HCT116 (cell line): ENCODE measurements at regions not wholly inside any gene's neighbourhood (a gene's known extent, or its start where the extent isn't known, plus 50 kb on each side); places are given as distances from the start of the nearest gene placed in this dataset.

Source experiments
- ATAC-seq: fragments of 200-7000 bp; cut with Tn5 transposase; 2 replicates; pipeline ENCODE4 v1.9.1; 2020; ENCODE audit warnings: mild to moderate bottlenecking, moderate library complexity
- BruUV-seq: library from RNA; stranded (reverse); fragments of 400-500 nt; replicated peaks from 2 replicates; lab custom pipeline; 2021; lab: Mats Ljungman, UMichigan
- CTCF ChIA-PET: fragments of 300-600 bp; sonication (Branson Sonifier 250); formaldehyde crosslinking; loops from one replicate; lab custom pipeline; 2021; ENCODE audit warnings: antibody characterized with exemption; lab: Charles Lee
- POLR2A ChIA-PET: fragments of 300-600, 350-600 bp; sonication (Branson Sonifier 250); formaldehyde crosslinking; loops from one replicate; lab custom pipeline; 2021; ENCODE audit warnings: antibody characterized with exemption; lab: Charles Lee
- RAD21 ChIA-PET, 2 experiments: fragments of 300-600 bp; sonication (Branson Sonifier 250); formaldehyde crosslinking; loops; one replicate each; lab custom pipeline; 2023; ENCODE audit warnings: low total read pairs in 2 of 2; ENCODE audit not compliant: uncharacterized antibody in 2 of 2, unreplicated experiment in 2 of 2, low non-redundant PET in 1 of 2; lab: Charles Lee
- DNase-seq: peaks from one replicate; pipeline ENCODE4 v3.0.0-alpha.2; 2010; ENCODE audit warnings: low read depth, low spot score
- H2AFZ ChIP-seq: fragments of 200-600 bp; shearing (Covaris generic), sonication (generic); 2 replicates; pipeline ENCODE4 v1.6.1; 2017; ENCODE audit warnings: low read depth, mixed run types, mixed read lengths, antibody characterized with exemption, low read length; ENCODE audit not compliant: poor library complexity, severe bottlenecking
- H3K27ac ChIP-seq: 2 replicates; pipeline ENCODE4 v1.5.1; 2012; ENCODE audit warnings: low read depth, low read length
- H3K27me3 ChIP-seq: fragments of 200-600 bp; sonication (generic); 2 replicates; pipeline ENCODE4 v1.6.1; 2016; ENCODE audit warnings: mixed run types, low read length, mixed read lengths; ENCODE audit not compliant: insufficient read depth
- H3K36me3 ChIP-seq, 2 experiments: fragments of 200-500 bp in 1 of 2; fragments of 200-600 bp in 1 of 2; sonication (Bioruptor generic) in 1 of 2; sonication (generic) in 1 of 2; 2 replicates each; pipeline versions ENCODE4 v1.5.1 to v1.6.1; 2014 to 2016; ENCODE audit warnings: low read length in 2 of 2, inconsistent platforms in 1 of 2, mixed read lengths in 1 of 2, mixed run types in 1 of 2; ENCODE audit not compliant: insufficient read depth in 2 of 2, control insufficient read depth in 1 of 2
- H3K4me1 ChIP-seq, 2 experiments: fragments of 200-600 bp in 1 of 2; sonication (generic) in 1 of 2; 2 replicates each; pipeline versions ENCODE4 v1.5.1 to v1.6.1; 2012 to 2017; ENCODE audit warnings: low read length in 2 of 2, inconsistent platforms in 1 of 2, mild to moderate bottlenecking in 1 of 2, mixed read lengths in 1 of 2, mixed run types in 1 of 2, moderate library complexity in 1 of 2; ENCODE audit not compliant: insufficient read depth in 2 of 2, control insufficient read depth in 1 of 2
- H3K4me2 ChIP-seq: fragments of 200-600 bp; sonication (generic); 2 replicates; pipeline ENCODE4 v1.6.1; 2017; ENCODE audit warnings: mixed run types, low read length, mixed read lengths
- H3K4me3 ChIP-seq, 2 experiments: fragments of 200-600 bp in 1 of 2; sonication (generic) in 1 of 2; replicated peaks in 1 of 2; 2 replicates each; pipeline ENCODE4 v1.5.1; 2011 to 2016; ENCODE audit warnings: low read length in 2 of 2, control low read depth in 1 of 2, low read depth in 1 of 2, mild to moderate bottlenecking in 1 of 2, mixed read lengths in 1 of 2, mixed run types in 1 of 2
- H3K79me2 ChIP-seq: fragments of 200-600 bp; sonication (generic); 2 replicates; pipeline ENCODE4 v1.6.1; 2017; ENCODE audit warnings: mild to moderate bottlenecking, mixed run types, low read length, moderate library complexity, mixed read lengths; ENCODE audit not compliant: insufficient read depth
- H3K9ac ChIP-seq: fragments of 200-600 bp; sonication (generic); 2 replicates; pipeline ENCODE4 v1.6.1; 2016; ENCODE audit warnings: low read length, mixed read lengths
- H3K9me2 ChIP-seq: fragments of 200-600 bp; sonication (generic), shearing (Covaris generic); 2 replicates; pipeline ENCODE4 v1.6.1; 2017; ENCODE audit warnings: mixed run types, mild to moderate bottlenecking, moderate library complexity; ENCODE audit not compliant: insufficient read depth
- H3K9me3 ChIP-seq, 2 experiments: fragments of 200-500 bp in 1 of 2; fragments of 200-600 bp in 1 of 2; sonication (Bioruptor generic) in 1 of 2; sonication (generic) in 1 of 2; 2 replicates each; pipeline ENCODE4 v1.6.1; 2014 to 2017; ENCODE audit warnings: low read length in 2 of 2, mixed read lengths in 2 of 2, inconsistent platforms in 1 of 2, low read depth in 1 of 2, mild to moderate bottlenecking in 1 of 2, mixed run types in 1 of 2, moderate library complexity in 1 of 2; ENCODE audit not compliant: control insufficient read depth in 1 of 2, insufficient read depth in 1 of 2
- H4K20me1 ChIP-seq: fragments of 200-600 bp; sonication (generic), shearing (Covaris generic); 2 replicates; pipeline ENCODE4 v1.6.1; 2017; ENCODE audit warnings: mixed run types, mild to moderate bottlenecking, moderate library complexity; ENCODE audit not compliant: insufficient read depth
- CBX3 ChIP-seq: IDR thresholded peaks from 2 replicates; pipeline ENCODE4 v1.6.1; 2012; ENCODE audit warnings: low read depth
- EGR1 ChIP-seq: IDR thresholded peaks from 2 replicates; pipeline ENCODE4 v1.6.1; 2012; ENCODE audit warnings: low read depth
- EZH2 ChIP-seq: fragments of 200-600 bp; sonication (generic); IDR thresholded peaks from 2 replicates; pipeline ENCODE4 v1.6.1; 2017; ENCODE audit warnings: antibody characterized with exemption, mixed run types
- EZH2phosphoT487 ChIP-seq: fragments of 200-600 bp; IDR thresholded peaks from 2 replicates; pipeline ENCODE4 v1.6.1; 2018; ENCODE audit warnings: antibody characterized with exemption, borderline replicate concordance
- JUND ChIP-seq: IDR thresholded peaks from 2 replicates; pipeline ENCODE4 v1.6.1; 2012
- POLR2A ChIP-seq: IDR thresholded peaks from 2 replicates; pipeline ENCODE4 v1.7.0; 2011; ENCODE audit warnings: borderline replicate concordance; ENCODE audit not compliant: insufficient read depth, insufficient read length; ENCODE audit errors: extremely low read depth
- POLR2AphosphoS5 ChIP-seq: IDR thresholded peaks from 2 replicates; pipeline ENCODE4 v1.6.1; 2011; ENCODE audit warnings: mild to moderate bottlenecking, low read depth, low read length, moderate library complexity
- SIN3A ChIP-seq: IDR thresholded peaks from 2 replicates; pipeline ENCODE4 v1.6.1; 2012; ENCODE audit warnings: low read depth
- SRF ChIP-seq: IDR thresholded peaks from 2 replicates; pipeline ENCODE4 v1.6.1; 2012; ENCODE audit warnings: low read depth
- TCF7L2 ChIP-seq: IDR thresholded peaks from 2 replicates; pipeline ENCODE4 v1.7.0; 2011; ENCODE audit warnings: borderline replicate concordance, inconsistent platforms; ENCODE audit not compliant: insufficient read depth, insufficient read length; ENCODE audit errors: extremely low read depth
- ZFX ChIP-seq: fragments of 450-650 bp; IDR thresholded peaks from 2 replicates; pipeline ENCODE4 v1.6.1; 2017
- intact Hi-C: fragments of 100-400 bp; cut with micrococcal nuclease; formaldehyde crosslinking; loops from 2 replicates; pipeline ENCODE4 v1.10.0; 2022
- TF ChIP-seq, protein P1 (sequence below), 3 experiments: fragments of 200-600 bp in 1 of 3; sonication (generic) in 1 of 3; IDR thresholded peaks in 2 of 3; conservative IDR thresholded peaks in 1 of 3; 2 replicates each; pipeline ENCODE4 v1.5.1; 2012 to 2017; ENCODE audit warnings: low read depth in 2 of 3, low read length in 2 of 3, antibody characterized with exemption in 1 of 3, borderline replicate concordance in 1 of 3, control low read depth in 1 of 3, mild to moderate bottlenecking in 1 of 3, mixed read lengths in 1 of 3, mixed run types in 1 of 3, moderate library complexity in 1 of 3; ENCODE audit not compliant: insufficient read depth in 1 of 3

GRCh38 chr11:128250482-128250881 lies 336.9 kb downstream of the ETS1 start:
- no peaks in the 10 kb centered on the region for H3K36me3 ChIP-seq
- no peak overlapping the region for H3K27ac ChIP-seq
- ChIA-PET RAD21 (no interaction called here), POLR2A (no interaction called here), CTCF (no interaction called here)
- no peak overlapping the region for H3K4me3 ChIP-seq
- no peak overlapping the region for H3K9ac ChIP-seq
- H3K4me1 ChIP-seq: no peaks in the 10 kb centered on the region
- no peak overlapping the region for H3K4me2 ChIP-seq
- H4K20me1 ChIP-seq: no peaks in the 10 kb centered on the region
- intact Hi-C loops: no loop called here
- H2AFZ ChIP-seq: no peak overlapping the region
- no peak for ATAC-seq
- H3K79me2 ChIP-seq: no peaks in the 10 kb centered on the region
- BruUV-seq: no TSS peak
- H3K9me2 ChIP-seq: no peaks in the 10 kb centered on the region
- H3K9me3 ChIP-seq: no peaks in the 10 kb centered on the region
- H3K27me3 ChIP-seq: no peaks in the 10 kb centered on the region
- no peak for DNase-seq
- no peak for TF ChIP-seq ZFX
- TF ChIP-seq EGR1: no peak
- TF ChIP-seq, protein P1, sequence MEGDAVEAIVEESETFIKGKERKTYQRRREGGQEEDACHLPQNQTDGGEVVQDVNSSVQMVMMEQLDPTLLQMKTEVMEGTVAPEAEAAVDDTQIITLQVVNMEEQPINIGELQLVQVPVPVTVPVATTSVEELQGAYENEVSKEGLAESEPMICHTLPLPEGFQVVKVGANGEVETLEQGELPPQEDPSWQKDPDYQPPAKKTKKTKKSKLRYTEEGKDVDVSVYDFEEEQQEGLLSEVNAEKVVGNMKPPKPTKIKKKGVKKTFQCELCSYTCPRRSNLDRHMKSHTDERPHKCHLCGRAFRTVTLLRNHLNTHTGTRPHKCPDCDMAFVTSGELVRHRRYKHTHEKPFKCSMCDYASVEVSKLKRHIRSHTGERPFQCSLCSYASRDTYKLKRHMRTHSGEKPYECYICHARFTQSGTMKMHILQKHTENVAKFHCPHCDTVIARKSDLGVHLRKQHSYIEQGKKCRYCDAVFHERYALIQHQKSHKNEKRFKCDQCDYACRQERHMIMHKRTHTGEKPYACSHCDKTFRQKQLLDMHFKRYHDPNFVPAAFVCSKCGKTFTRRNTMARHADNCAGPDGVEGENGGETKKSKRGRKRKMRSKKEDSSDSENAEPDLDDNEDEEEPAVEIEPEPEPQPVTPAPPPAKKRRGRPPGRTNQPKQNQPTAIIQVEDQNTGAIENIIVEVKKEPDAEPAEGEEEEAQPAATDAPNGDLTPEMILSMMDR (IDR thresholded peaks at IDR 0.05 in 2 of 3, conservative IDR thresholded peaks at IDR 0.05 in 1 of 3; ENCODE audit: borderline replicate concordance in 1 of 3, insufficient read depth in 1 of 3, low read depth in 2 of 3, low read length in 2 of 3): no peak
- no peak for TF ChIP-seq SRF
- no peak for TF ChIP-seq EZH2
- no peak for TF ChIP-seq EZH2phosphoT487
- no peak for TF ChIP-seq JUND
- TF ChIP-seq POLR2AphosphoS5: no peak
- no peak for TF ChIP-seq TCF7L2
- TF ChIP-seq POLR2A: no peak
- no peak for TF ChIP-seq SIN3A
- TF ChIP-seq CBX3: no peak
